H1 (cell line): ENCODE measurements at regions not wholly inside any gene's neighbourhood (a gene's known extent, or its start where the extent isn't known, plus 50 kb on each side); places are given as distances from the start of the nearest gene placed in this dataset.

Experiments
- CHD2 ChIP-seq: IDR thresholded peaks from 2 replicates; pipeline ENCODE4 v1.6.1; 2012; ENCODE audit warnings: low read length, improper control_type of control experiment
- CHD7 ChIP-seq: fragments of 300-600 bp; sonication (generic); IDR thresholded peaks from 2 replicates; pipeline ENCODE4 v1.7.1; 2012; ENCODE audit warnings: low read length, moderate library complexity, mild to moderate bottlenecking, inconsistent platforms; ENCODE audit not compliant: insufficient replicate concordance
- CTBP2 ChIP-seq: IDR thresholded peaks from 2 replicates; pipeline ENCODE4 v1.7.0; 2011; ENCODE audit warnings: borderline replicate concordance, mild to moderate bottlenecking, moderate library complexity, mixed read lengths, low read length; ENCODE audit not compliant: insufficient read depth, insufficient read length
- GABPA ChIP-seq: IDR thresholded peaks from 2 replicates; pipeline ENCODE4 v1.6.1; 2011; ENCODE audit warnings: mild to moderate bottlenecking, low read length, moderate library complexity, borderline replicate concordance; ENCODE audit not compliant: insufficient read depth
- NANOG ChIP-seq: IDR thresholded peaks from 2 replicates; pipeline ENCODE4 v1.6.1; 2011; ENCODE audit warnings: low read length, low read depth, mild to moderate bottlenecking, inconsistent platforms; ENCODE audit not compliant: insufficient read depth, poor library complexity, severe bottlenecking
- RAD21 ChIP-seq, 2 experiments: IDR thresholded peaks in 1 of 2; conservative IDR thresholded peaks in 1 of 2; 2 replicates each; pipeline ENCODE4 v1.6.1; 2011; ENCODE audit warnings: low read depth in 2 of 2, low read length in 2 of 2, improper control_type of control experiment in 1 of 2, inconsistent platforms in 1 of 2, mild to moderate bottlenecking in 1 of 2, moderate library complexity in 1 of 2
- RBBP5 ChIP-seq: IDR thresholded peaks from 2 replicates; pipeline ENCODE4 v1.7.1; 2012; ENCODE audit warnings: low read depth, mild to moderate bottlenecking, inconsistent platforms, low read length, moderate library complexity, borderline replicate concordance
- RNF2 ChIP-seq: fragments of 200-900, 300-1000 bp; sonication (generic); IDR thresholded peaks from 2 replicates; pipeline ENCODE4 v1.7.1; 2016; ENCODE audit warnings: borderline replicate concordance, low read depth, mild to moderate bottlenecking, antibody characterized with exemption, low read length; ENCODE audit not compliant: poor library complexity, severe bottlenecking; ENCODE audit errors: missing control alignments
- RXRA ChIP-seq: IDR thresholded peaks from 2 replicates; pipeline ENCODE4 v1.6.1; 2011; ENCODE audit warnings: low read depth, mild to moderate bottlenecking, low read length, moderate library complexity; ENCODE audit not compliant: insufficient read depth
- SP2 ChIP-seq: IDR thresholded peaks from 2 replicates; pipeline ENCODE4 v1.6.1; 2012; ENCODE audit warnings: mild to moderate bottlenecking, low read length, inconsistent platforms

- TF ChIP-seq CHD7 (no peak), RBBP5 (no peak), SP2 (no peak), RNF2 (no peak), NANOG (no peak), RXRA (no peak), CTBP2 (no peak), RAD21 (IDR thresholded peaks at IDR 0.05 in 1 of 2, conservative IDR thresholded peaks at IDR 0.05 in 1 of 2; ENCODE audit: low read depth in 2 of 2, low read length in 2 of 2) (no peak), GABPA (no peak), CHD2 (no peak)
Measured at GRCh38 chr3:148150141-148150540, 547.6 kb upstream of the AGTR1 start (continued).
